H1 (cell line): ENCODE measurements at regions not wholly inside any gene's neighbourhood (a gene's known extent, or its start where the extent isn't known, plus 50 kb on each side); places are given as distances from the start of the nearest gene placed in this dataset.

Source experiments
- CTCF ChIA-PET: fragments of 300-600 bp; sonication (Branson Sonifier 250); formaldehyde crosslinking; loops from one replicate; lab custom pipeline; 2021; ENCODE audit not compliant: partially characterized antibody; lab: Charles Lee
- POLR2A ChIA-PET: fragments of 300-600 bp; sonication (Branson Sonifier 250); formaldehyde crosslinking; loops from one replicate; lab custom pipeline; 2021; ENCODE audit warnings: inconsistent platforms; ENCODE audit not compliant: partially characterized antibody; lab: Charles Lee
- DNase-seq, 2 experiments: peaks; one replicate each; pipeline versions ENCODE4 v3.0.0 to v3.0.0-alpha.2; 2010 to 2022; ENCODE audit warnings: low spot score in 2 of 2, low read depth in 1 of 2, mixed read lengths in 1 of 2
- FAIRE-seq: peaks from 2 replicates; lab custom pipeline; 2011; peaks lifted over from hg19 to GRCh38; lab: Jason Lieb, UNC
- H2AFZ ChIP-seq: 2 replicates; pipeline ENCODE4 v1.8.1; 2012; ENCODE audit warnings: low read length, inconsistent platforms
- H2AK5ac ChIP-seq: 2 replicates; pipeline ENCODE4 v1.6.1; 2013; ENCODE audit warnings: low read depth, low read length
- H2BK120ac ChIP-seq: replicated peaks from 2 replicates; pipeline ENCODE3; 2013; ENCODE audit warnings: low read depth, low read length, inconsistent platforms
- H2BK12ac ChIP-seq: 2 replicates; pipeline ENCODE4 v1.6.1; 2013; ENCODE audit warnings: low read depth, low read length
- H2BK15ac ChIP-seq: 2 replicates; pipeline ENCODE4 v1.6.1; 2013; ENCODE audit warnings: low read length
- H2BK20ac ChIP-seq: 2 replicates; pipeline ENCODE4 v1.6.1; 2013; ENCODE audit warnings: low read length
- H2BK5ac ChIP-seq: 2 replicates; pipeline ENCODE4 v1.6.1; 2013; ENCODE audit warnings: low read depth, low read length
- H3K14ac ChIP-seq: 2 replicates; pipeline ENCODE4 v1.6.1; 2013; ENCODE audit warnings: inconsistent platforms; ENCODE audit not compliant: insufficient read length
- H3K18ac ChIP-seq: 2 replicates; pipeline ENCODE4 v1.6.1; 2013; ENCODE audit warnings: low read length; ENCODE audit errors: extremely low read depth
- H3K23ac ChIP-seq: 2 replicates; pipeline ENCODE4 v1.6.1; 2013; ENCODE audit warnings: inconsistent platforms; ENCODE audit not compliant: insufficient read length
- H3K23me2 ChIP-seq: 2 replicates; pipeline ENCODE4 v1.6.1; 2013; ENCODE audit warnings: low read depth, low read length
- H3K27ac ChIP-seq: 2 replicates; pipeline ENCODE4 v1.6.1; 2011; ENCODE audit warnings: low read depth, low read length, inconsistent platforms
- H3K27me3 ChIP-seq, 4 experiments: replicated peaks in 1 of 4; 1 replicate in 1 of 4; 2 replicates in 3 of 4; pipeline versions ENCODE4 v1.6.1 to v1.8.1; 2011 to 2013; ENCODE audit warnings: low read length in 3 of 4, mild to moderate bottlenecking in 3 of 4, inconsistent platforms in 2 of 4, mixed read lengths in 2 of 4, moderate library complexity in 1 of 4; ENCODE audit not compliant: control insufficient read depth in 3 of 4, insufficient read depth in 3 of 4; ENCODE audit errors: extremely low read depth in 1 of 4
- H3K36me3 ChIP-seq, 4 experiments: 2 replicates each; pipeline versions ENCODE4 v1.6.1 to v1.8.1; 2011 to 2013; ENCODE audit warnings: mild to moderate bottlenecking in 4 of 4, low read length in 3 of 4, moderate library complexity in 2 of 4, control low read depth in 1 of 4, inconsistent platforms in 1 of 4; ENCODE audit not compliant: insufficient read depth in 4 of 4, control insufficient read depth in 2 of 4
- H3K4ac ChIP-seq: replicated peaks from 2 replicates; pipeline ENCODE3; 2013; ENCODE audit warnings: low read length, low read depth, mixed read lengths, inconsistent platforms; ENCODE audit not compliant: insufficient read length
- H3K4me1 ChIP-seq, 4 experiments: replicated peaks in 1 of 4; 1 replicate in 1 of 4; 2 replicates in 3 of 4; pipeline versions ENCODE4 v1.6.1 to v1.8.1; 2011 to 2013; ENCODE audit warnings: low read length in 3 of 4, inconsistent platforms in 2 of 4, mixed read lengths in 1 of 4; ENCODE audit not compliant: insufficient read depth in 4 of 4, control insufficient read depth in 3 of 4
- H3K4me2 ChIP-seq, 2 experiments: 2 replicates each; pipeline versions ENCODE4 v1.6.1 to v1.8.1; 2011 to 2013; ENCODE audit warnings: low read depth in 2 of 2, low read length in 2 of 2, control low read depth in 1 of 2, inconsistent platforms in 1 of 2, mild to moderate bottlenecking in 1 of 2; ENCODE audit not compliant: insufficient read depth in 1 of 2
- H3K4me3 ChIP-seq, 4 experiments: fragments of 200-600, 300-600 bp in 1 of 4; sonication (generic), shearing (Covaris generic), sonication (Bioruptor Twin) in 1 of 4; 2 replicates each; pipeline versions ENCODE4 v1.5.1 to v1.8.1; 2011 to 2016; ENCODE audit warnings: low read length in 4 of 4, low read depth in 3 of 4, control low read depth in 2 of 4, inconsistent platforms in 2 of 4, mild to moderate bottlenecking in 2 of 4, mixed read lengths in 1 of 4, moderate library complexity in 1 of 4; ENCODE audit not compliant: insufficient read depth in 2 of 4; ENCODE audit errors: extremely low read depth in 1 of 4
- H3K56ac ChIP-seq: replicated peaks from 2 replicates; pipeline ENCODE3; 2013; ENCODE audit warnings: low read depth, mild to moderate bottlenecking, mixed read lengths, low read length, inconsistent platforms; ENCODE audit not compliant: insufficient read length
- H3K79me1 ChIP-seq: 2 replicates; pipeline ENCODE4 v1.6.1; 2013; ENCODE audit warnings: low read depth, low read length, control low read depth
- H3K79me2 ChIP-seq, 2 experiments: 2 replicates each; pipeline versions ENCODE4 v1.6.1 to v1.8.1; 2012 to 2013; ENCODE audit warnings: low read length in 2 of 2, mild to moderate bottlenecking in 2 of 2, inconsistent platforms in 1 of 2; ENCODE audit not compliant: insufficient read depth in 2 of 2, control insufficient read depth in 1 of 2
- H3K9ac ChIP-seq, 4 experiments: replicated peaks in 1 of 4; 1 replicate in 1 of 4; 2 replicates in 3 of 4; pipeline versions ENCODE4 v1.6.1 to v1.8.1; 2011 to 2013; ENCODE audit warnings: low read depth in 3 of 4, low read length in 3 of 4, control low read depth in 2 of 4, mild to moderate bottlenecking in 2 of 4, moderate library complexity in 2 of 4, inconsistent platforms in 1 of 4; ENCODE audit errors: extremely low read depth in 1 of 4
- H3K9me3 ChIP-seq, 2 experiments: 2 replicates each; pipeline versions ENCODE4 v1.6.1 to v1.8.1; 2012 to 2013; ENCODE audit warnings: mild to moderate bottlenecking in 2 of 2, moderate library complexity in 2 of 2, control low read depth in 1 of 2, inconsistent platforms in 1 of 2, low read depth in 1 of 2, low read length in 1 of 2, mixed read lengths in 1 of 2; ENCODE audit not compliant: insufficient read depth in 2 of 2
- H4K20me1 ChIP-seq, 2 experiments: replicated peaks in 1 of 2; 2 replicates each; pipeline versions ENCODE3 to v1.8.1; 2011 to 2013; ENCODE audit warnings: inconsistent platforms in 2 of 2, low read length in 2 of 2, mild to moderate bottlenecking in 1 of 2; ENCODE audit not compliant: insufficient read depth in 2 of 2, control insufficient read depth in 1 of 2
- H4K5ac ChIP-seq: 2 replicates; pipeline ENCODE4 v1.6.1; 2013; ENCODE audit warnings: low read length, low read depth, mixed read lengths, inconsistent platforms; ENCODE audit not compliant: insufficient read length
- H4K8ac ChIP-seq: 2 replicates; pipeline ENCODE4 v1.8.0; 2013; ENCODE audit warnings: mild to moderate bottlenecking, moderate library complexity, low read length, inconsistent platforms; ENCODE audit not compliant: insufficient read depth; ENCODE audit errors: extremely low read depth
- H4K91ac ChIP-seq: replicated peaks from 2 replicates; pipeline ENCODE3; 2013; ENCODE audit warnings: low read length, mixed read lengths, inconsistent platforms; ENCODE audit not compliant: insufficient read length
- CEBPB ChIP-seq: IDR thresholded peaks from 2 replicates; pipeline ENCODE4 v1.6.1; 2012; ENCODE audit warnings: low read depth, low read length
- CHD2 ChIP-seq: IDR thresholded peaks from 2 replicates; pipeline ENCODE4 v1.6.1; 2012; ENCODE audit warnings: low read length, improper control_type of control experiment
- EGR1 ChIP-seq: IDR thresholded peaks from 2 replicates; pipeline ENCODE4 v1.6.1; 2011; ENCODE audit warnings: low read depth, low read length, borderline replicate concordance
- NRF1 ChIP-seq: IDR thresholded peaks from 2 replicates; pipeline ENCODE4 v1.6.1; 2011; ENCODE audit warnings: mild to moderate bottlenecking, low read depth, low read length, improper control_type of control experiment
- POLR2AphosphoS5 ChIP-seq: IDR thresholded peaks from 2 replicates; pipeline ENCODE4 v1.6.1; 2011; ENCODE audit warnings: low read depth, low read length
- RXRA ChIP-seq: IDR thresholded peaks from 2 replicates; pipeline ENCODE4 v1.6.1; 2011; ENCODE audit warnings: low read depth, mild to moderate bottlenecking, low read length, moderate library complexity; ENCODE audit not compliant: insufficient read depth
- SAP30 ChIP-seq: fragments of 300-600 bp; sonication (generic); IDR thresholded peaks from 2 replicates; pipeline ENCODE4 v1.7.1; 2012; ENCODE audit warnings: low read length, moderate library complexity, mild to moderate bottlenecking, inconsistent platforms; ENCODE audit not compliant: insufficient read depth, insufficient replicate concordance
- SIX5 ChIP-seq: IDR thresholded peaks from 2 replicates; pipeline ENCODE4 v1.6.1; 2011; ENCODE audit warnings: mild to moderate bottlenecking, low read depth, low read length
- TAF7 ChIP-seq: optimal IDR thresholded peaks from 2 replicates; pipeline ENCODE3; 2011; ENCODE audit warnings: low read depth, mild to moderate bottlenecking, inconsistent platforms, low read length, moderate library complexity, borderline replicate concordance
- TCF12 ChIP-seq: IDR thresholded peaks from 2 replicates; pipeline ENCODE4 v1.6.1; 2011; ENCODE audit warnings: low read depth, mild to moderate bottlenecking, low read length
- TEAD4 ChIP-seq: IDR thresholded peaks from 2 replicates; pipeline ENCODE4 v1.6.1; 2012; ENCODE audit warnings: low read depth, low read length, inconsistent platforms, mixed read lengths
- YY1 ChIP-seq: IDR thresholded peaks from 2 replicates; pipeline ENCODE4 v1.6.1; 2011; ENCODE audit warnings: low read depth, mild to moderate bottlenecking, low read length
- WGBS, 2 experiments: shearing (Covaris generic) in 1 of 2; methylation state at CpG; one replicate each; pipeline versions ENCODE4 v1.1.6 to v1.1.7; 2013 to 2015; ENCODE audit warnings: low lambda C conversion rate in 2 of 2, mixed read lengths in 2 of 2, inconsistent platforms in 1 of 2, low coverage in 1 of 2, missing lambda C conversion rate in 1 of 2; ENCODE audit not compliant: insufficient replicate concordance in 2 of 2, insufficient coverage in 1 of 2, insufficient read length in 1 of 2; ENCODE audit errors: extremely low coverage in 1 of 2, missing lambda C conversion rate in 1 of 2; 5-methylcytosine and 5-hydroxymethylcytosine counted together
- TF ChIP-seq, protein P1 (sequence below): IDR thresholded peaks from 2 replicates; pipeline ENCODE4 v1.6.1; 2011; ENCODE audit warnings: low read depth, mild to moderate bottlenecking, low read length; ENCODE audit not compliant: insufficient read depth
- TF ChIP-seq, protein P2 (sequence below): IDR thresholded peaks from 2 replicates; pipeline ENCODE4 v1.6.1; 2012; ENCODE audit warnings: inconsistent platforms

DNA sequence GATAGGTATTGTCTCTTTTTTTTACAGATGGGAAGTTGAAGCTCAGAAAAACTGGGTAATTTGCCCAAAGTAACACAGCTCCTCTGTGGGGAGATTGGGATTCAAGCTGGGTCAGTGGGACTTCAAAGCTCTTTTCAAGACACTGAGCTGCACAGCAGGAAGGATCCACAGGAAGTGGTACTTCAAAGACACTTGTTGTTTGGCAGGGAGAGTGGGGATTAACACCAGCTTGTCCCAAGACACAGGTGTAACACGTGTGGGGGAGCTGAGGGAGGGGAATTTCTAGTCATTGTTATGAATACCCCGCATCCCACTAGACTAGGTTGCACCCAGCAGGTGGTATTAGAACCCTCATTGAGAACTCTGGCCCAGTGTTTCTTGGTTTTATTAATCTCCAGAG, 116.0 kb downstream of the FOXB1 start:
- no peak overlapping the region for H2BK5ac ChIP-seq
- CTCF ChIA-PET, result interaction anchor here (0.5 to 2.4 kb wide), 11 partner anchors 15 to 368 kb away, joined by 3 to 15 read pairs (median 3); partner anchors contain the start of gene FOXB1
- WGBS, 2 experiments, result 0% methylated on average over 2 of the region's 2 CpGs; no CpG with 5 or more reads in 1 of the 2 experiments
- TF ChIP-seq CHD2 (no peak), TCF12 (0 out of 2 replicates have a peak, but pooled peaks have one; percentile 52), TAF7 (no peak), POLR2AphosphoS5 (no peak), NRF1 (no peak), CEBPB (no peak), RXRA (no peak), EGR1 (peak; percentile 46; the same call in 1 of the 2 replicates), TEAD4 (no peak), SIX5 (no peak), YY1 (no peak), SAP30 (no peak)
- TF ChIP-seq, protein P1, sequence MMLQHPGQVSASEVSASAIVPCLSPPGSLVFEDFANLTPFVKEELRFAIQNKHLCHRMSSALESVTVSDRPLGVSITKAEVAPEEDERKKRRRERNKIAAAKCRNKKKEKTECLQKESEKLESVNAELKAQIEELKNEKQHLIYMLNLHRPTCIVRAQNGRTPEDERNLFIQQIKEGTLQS, result no peak
- TF ChIP-seq, protein P2, sequence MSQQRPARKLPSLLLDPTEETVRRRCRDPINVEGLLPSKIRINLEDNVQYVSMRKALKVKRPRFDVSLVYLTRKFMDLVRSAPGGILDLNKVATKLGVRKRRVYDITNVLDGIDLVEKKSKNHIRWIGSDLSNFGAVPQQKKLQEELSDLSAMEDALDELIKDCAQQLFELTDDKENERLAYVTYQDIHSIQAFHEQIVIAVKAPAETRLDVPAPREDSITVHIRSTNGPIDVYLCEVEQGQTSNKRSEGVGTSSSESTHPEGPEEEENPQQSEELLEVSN, result no peak

More for the DNA sequence above, 116.0 kb downstream of the FOXB1 start:
- Histone ChIP-seq H3K4me1 (peaks cover 8 to 38% (median 29%) of the 10 kb centered on the region in 4 experiments), H3K79me1 (no peaks in the 10 kb centered on the region), H3K79me2 (no peaks in the 10 kb centered on the region), H3K23ac (no peak overlapping the region), H2AFZ (no peak overlapping the region), H3K9ac (no peak overlapping the region), H3K27ac (no peak overlapping the region), H4K20me1 (no peaks in the 10 kb centered on the region), H3K4ac (no peak overlapping the region), H4K91ac (no peak overlapping the region), H3K4me3 (peak overlapping the region in 1 of 4 experiments; percentile 51; a peak in 1 of 8 replicates), H3K56ac (no peak overlapping the region), H2BK120ac (no peak overlapping the region), H3K27me3 (peaks cover 0 to 2% (median 0%) of the 10 kb centered on the region in 4 experiments; a peak in 3 of 7 replicates), H3K14ac (no peak overlapping the region), H4K5ac (no peak overlapping the region), H4K8ac (no peak overlapping the region), H2BK12ac (no peak overlapping the region), H2BK20ac (no peak overlapping the region), H3K18ac (no peak overlapping the region), H3K23me2 (peaks cover 4% of the 10 kb centered on the region; the same call in 1 of the 2 replicates), H2BK15ac (no peak overlapping the region), H3K36me3 (no peaks in the 10 kb centered on the region), H3K9me3 (no peaks in the 10 kb centered on the region), H2AK5ac (no peak overlapping the region), H3K4me2 (peak overlapping the region; percentile 32 to 85; a peak in 2 of 4 replicates)
- peak; percentile 66 for FAIRE-seq
- POLR2A ChIA-PET, result interaction anchor here (1.1 kb wide), 1 partner anchor 125 kb away, joined by 4 read pairs; no protein-coding TSS in a partner anchor
- no peak for DNase-seq
